H1 (cell line): ENCODE measurements at regions not wholly inside any gene's neighbourhood (a gene's known extent, or its start where the extent isn't known, plus 50 kb on each side); places are given as distances from the start of the nearest gene placed in this dataset.

Experiments used
- BACH1 ChIP-seq: IDR thresholded peaks from 2 replicates; pipeline ENCODE4 v1.6.1; 2012; ENCODE audit warnings: low read length, improper control_type of control experiment
- EP300 ChIP-seq, 2 experiments: IDR thresholded peaks; 1 replicate in 1 of 2; 2 replicates in 1 of 2; pipeline ENCODE4 v1.6.1; 2011 to 2012; ENCODE audit warnings: low read depth in 2 of 2, low read length in 2 of 2, mild to moderate bottlenecking in 2 of 2, borderline replicate concordance in 1 of 2, inconsistent platforms in 1 of 2, moderate library complexity in 1 of 2
- POLR2AphosphoS5 ChIP-seq: IDR thresholded peaks from 2 replicates; pipeline ENCODE4 v1.6.1; 2011; ENCODE audit warnings: low read depth, low read length
- RAD21 ChIP-seq, 2 experiments: IDR thresholded peaks in 1 of 2; conservative IDR thresholded peaks in 1 of 2; 2 replicates each; pipeline ENCODE4 v1.6.1; 2011; ENCODE audit warnings: low read depth in 2 of 2, low read length in 2 of 2, improper control_type of control experiment in 1 of 2, inconsistent platforms in 1 of 2, mild to moderate bottlenecking in 1 of 2, moderate library complexity in 1 of 2
- RXRA ChIP-seq: IDR thresholded peaks from 2 replicates; pipeline ENCODE4 v1.6.1; 2011; ENCODE audit warnings: low read depth, mild to moderate bottlenecking, low read length, moderate library complexity; ENCODE audit not compliant: insufficient read depth
- TAF7 ChIP-seq: optimal IDR thresholded peaks from 2 replicates; pipeline ENCODE3; 2011; ENCODE audit warnings: low read depth, mild to moderate bottlenecking, inconsistent platforms, low read length, moderate library complexity, borderline replicate concordance
- TF ChIP-seq, protein P1 (sequence below): fragments of 300-600 bp; sonication (generic); IDR thresholded peaks from 2 replicates; pipeline ENCODE4 v1.7.1; 2012; ENCODE audit warnings: low read length, moderate library complexity, mild to moderate bottlenecking, inconsistent platforms; ENCODE audit not compliant: insufficient replicate concordance
- TF ChIP-seq, protein P2 (sequence below), 3 experiments: IDR thresholded peaks; 1 replicate in 2 of 3; 2 replicates in 1 of 3; pipeline versions ENCODE4 v1.5.1 to v1.6.1; 2011; ENCODE audit warnings: low read length in 3 of 3, mild to moderate bottlenecking in 3 of 3, inconsistent platforms in 2 of 3, low read depth in 1 of 3, moderate library complexity in 1 of 3; ENCODE audit not compliant: insufficient read depth in 1 of 3; ENCODE audit errors: control extremely low read depth in 1 of 3

- TF ChIP-seq, protein P1, sequence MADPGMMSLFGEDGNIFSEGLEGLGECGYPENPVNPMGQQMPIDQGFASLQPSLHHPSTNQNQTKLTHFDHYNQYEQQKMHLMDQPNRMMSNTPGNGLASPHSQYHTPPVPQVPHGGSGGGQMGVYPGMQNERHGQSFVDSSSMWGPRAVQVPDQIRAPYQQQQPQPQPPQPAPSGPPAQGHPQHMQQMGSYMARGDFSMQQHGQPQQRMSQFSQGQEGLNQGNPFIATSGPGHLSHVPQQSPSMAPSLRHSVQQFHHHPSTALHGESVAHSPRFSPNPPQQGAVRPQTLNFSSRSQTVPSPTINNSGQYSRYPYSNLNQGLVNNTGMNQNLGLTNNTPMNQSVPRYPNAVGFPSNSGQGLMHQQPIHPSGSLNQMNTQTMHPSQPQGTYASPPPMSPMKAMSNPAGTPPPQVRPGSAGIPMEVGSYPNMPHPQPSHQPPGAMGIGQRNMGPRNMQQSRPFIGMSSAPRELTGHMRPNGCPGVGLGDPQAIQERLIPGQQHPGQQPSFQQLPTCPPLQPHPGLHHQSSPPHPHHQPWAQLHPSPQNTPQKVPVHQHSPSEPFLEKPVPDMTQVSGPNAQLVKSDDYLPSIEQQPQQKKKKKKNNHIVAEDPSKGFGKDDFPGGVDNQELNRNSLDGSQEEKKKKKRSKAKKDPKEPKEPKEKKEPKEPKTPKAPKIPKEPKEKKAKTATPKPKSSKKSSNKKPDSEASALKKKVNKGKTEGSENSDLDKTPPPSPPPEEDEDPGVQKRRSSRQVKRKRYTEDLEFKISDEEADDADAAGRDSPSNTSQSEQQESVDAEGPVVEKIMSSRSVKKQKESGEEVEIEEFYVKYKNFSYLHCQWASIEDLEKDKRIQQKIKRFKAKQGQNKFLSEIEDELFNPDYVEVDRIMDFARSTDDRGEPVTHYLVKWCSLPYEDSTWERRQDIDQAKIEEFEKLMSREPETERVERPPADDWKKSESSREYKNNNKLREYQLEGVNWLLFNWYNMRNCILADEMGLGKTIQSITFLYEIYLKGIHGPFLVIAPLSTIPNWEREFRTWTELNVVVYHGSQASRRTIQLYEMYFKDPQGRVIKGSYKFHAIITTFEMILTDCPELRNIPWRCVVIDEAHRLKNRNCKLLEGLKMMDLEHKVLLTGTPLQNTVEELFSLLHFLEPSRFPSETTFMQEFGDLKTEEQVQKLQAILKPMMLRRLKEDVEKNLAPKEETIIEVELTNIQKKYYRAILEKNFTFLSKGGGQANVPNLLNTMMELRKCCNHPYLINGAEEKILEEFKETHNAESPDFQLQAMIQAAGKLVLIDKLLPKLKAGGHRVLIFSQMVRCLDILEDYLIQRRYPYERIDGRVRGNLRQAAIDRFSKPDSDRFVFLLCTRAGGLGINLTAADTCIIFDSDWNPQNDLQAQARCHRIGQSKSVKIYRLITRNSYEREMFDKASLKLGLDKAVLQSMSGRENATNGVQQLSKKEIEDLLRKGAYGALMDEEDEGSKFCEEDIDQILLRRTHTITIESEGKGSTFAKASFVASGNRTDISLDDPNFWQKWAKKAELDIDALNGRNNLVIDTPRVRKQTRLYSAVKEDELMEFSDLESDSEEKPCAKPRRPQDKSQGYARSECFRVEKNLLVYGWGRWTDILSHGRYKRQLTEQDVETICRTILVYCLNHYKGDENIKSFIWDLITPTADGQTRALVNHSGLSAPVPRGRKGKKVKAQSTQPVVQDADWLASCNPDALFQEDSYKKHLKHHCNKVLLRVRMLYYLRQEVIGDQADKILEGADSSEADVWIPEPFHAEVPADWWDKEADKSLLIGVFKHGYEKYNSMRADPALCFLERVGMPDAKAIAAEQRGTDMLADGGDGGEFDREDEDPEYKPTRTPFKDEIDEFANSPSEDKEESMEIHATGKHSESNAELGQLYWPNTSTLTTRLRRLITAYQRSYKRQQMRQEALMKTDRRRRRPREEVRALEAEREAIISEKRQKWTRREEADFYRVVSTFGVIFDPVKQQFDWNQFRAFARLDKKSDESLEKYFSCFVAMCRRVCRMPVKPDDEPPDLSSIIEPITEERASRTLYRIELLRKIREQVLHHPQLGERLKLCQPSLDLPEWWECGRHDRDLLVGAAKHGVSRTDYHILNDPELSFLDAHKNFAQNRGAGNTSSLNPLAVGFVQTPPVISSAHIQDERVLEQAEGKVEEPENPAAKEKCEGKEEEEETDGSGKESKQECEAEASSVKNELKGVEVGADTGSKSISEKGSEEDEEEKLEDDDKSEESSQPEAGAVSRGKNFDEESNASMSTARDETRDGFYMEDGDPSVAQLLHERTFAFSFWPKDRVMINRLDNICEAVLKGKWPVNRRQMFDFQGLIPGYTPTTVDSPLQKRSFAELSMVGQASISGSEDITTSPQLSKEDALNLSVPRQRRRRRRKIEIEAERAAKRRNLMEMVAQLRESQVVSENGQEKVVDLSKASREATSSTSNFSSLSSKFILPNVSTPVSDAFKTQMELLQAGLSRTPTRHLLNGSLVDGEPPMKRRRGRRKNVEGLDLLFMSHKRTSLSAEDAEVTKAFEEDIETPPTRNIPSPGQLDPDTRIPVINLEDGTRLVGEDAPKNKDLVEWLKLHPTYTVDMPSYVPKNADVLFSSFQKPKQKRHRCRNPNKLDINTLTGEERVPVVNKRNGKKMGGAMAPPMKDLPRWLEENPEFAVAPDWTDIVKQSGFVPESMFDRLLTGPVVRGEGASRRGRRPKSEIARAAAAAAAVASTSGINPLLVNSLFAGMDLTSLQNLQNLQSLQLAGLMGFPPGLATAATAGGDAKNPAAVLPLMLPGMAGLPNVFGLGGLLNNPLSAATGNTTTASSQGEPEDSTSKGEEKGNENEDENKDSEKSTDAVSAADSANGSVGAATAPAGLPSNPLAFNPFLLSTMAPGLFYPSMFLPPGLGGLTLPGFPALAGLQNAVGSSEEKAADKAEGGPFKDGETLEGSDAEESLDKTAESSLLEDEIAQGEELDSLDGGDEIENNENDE = no peak
- TF ChIP-seq EP300 (IDR thresholded peaks at IDR 0.05; ENCODE audit: borderline replicate concordance in 1 of 2, low read depth in 2 of 2, low read length in 2 of 2) = no peak
- TF ChIP-seq TAF7 = no peak
- TF ChIP-seq POLR2AphosphoS5 = no peak
- no peak for TF ChIP-seq RAD21 (IDR thresholded peaks at IDR 0.05 in 1 of 2, conservative IDR thresholded peaks at IDR 0.05 in 1 of 2; ENCODE audit: low read depth in 2 of 2, low read length in 2 of 2)
- no peak for TF ChIP-seq BACH1
- no peak for TF ChIP-seq RXRA
- TF ChIP-seq, protein P2, sequence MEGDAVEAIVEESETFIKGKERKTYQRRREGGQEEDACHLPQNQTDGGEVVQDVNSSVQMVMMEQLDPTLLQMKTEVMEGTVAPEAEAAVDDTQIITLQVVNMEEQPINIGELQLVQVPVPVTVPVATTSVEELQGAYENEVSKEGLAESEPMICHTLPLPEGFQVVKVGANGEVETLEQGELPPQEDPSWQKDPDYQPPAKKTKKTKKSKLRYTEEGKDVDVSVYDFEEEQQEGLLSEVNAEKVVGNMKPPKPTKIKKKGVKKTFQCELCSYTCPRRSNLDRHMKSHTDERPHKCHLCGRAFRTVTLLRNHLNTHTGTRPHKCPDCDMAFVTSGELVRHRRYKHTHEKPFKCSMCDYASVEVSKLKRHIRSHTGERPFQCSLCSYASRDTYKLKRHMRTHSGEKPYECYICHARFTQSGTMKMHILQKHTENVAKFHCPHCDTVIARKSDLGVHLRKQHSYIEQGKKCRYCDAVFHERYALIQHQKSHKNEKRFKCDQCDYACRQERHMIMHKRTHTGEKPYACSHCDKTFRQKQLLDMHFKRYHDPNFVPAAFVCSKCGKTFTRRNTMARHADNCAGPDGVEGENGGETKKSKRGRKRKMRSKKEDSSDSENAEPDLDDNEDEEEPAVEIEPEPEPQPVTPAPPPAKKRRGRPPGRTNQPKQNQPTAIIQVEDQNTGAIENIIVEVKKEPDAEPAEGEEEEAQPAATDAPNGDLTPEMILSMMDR (IDR thresholded peaks at IDR 0.05; ENCODE audit: control extremely low read depth in 1 of 3, insufficient read depth in 1 of 3, low read depth in 1 of 3, low read length in 3 of 3) = no peak
Measured at GRCh38 chr13:89571676-89572075, 1775.8 kb upstream of the MIR17HG start (continued).
